DND-41 (cell line): ENCODE measurements at regions not wholly inside any gene's neighbourhood (a gene's known extent, or its start where the extent isn't known, plus 50 kb on each side); places are given as distances from the start of the nearest gene placed in this dataset.

ENCODE experiments used
- ATAC-seq: fragments of 200-7000 bp; cut with Tn5 transposase; 3 replicates; pipeline ENCODE4 v1.9.1; 2021; ENCODE audit warnings: low read depth; ENCODE audit not compliant: insufficient read depth
- DNase-seq: peaks from one replicate; pipeline ENCODE4 v3.0.0-alpha.2; 2020
- H2AFZ ChIP-seq: 2 replicates; pipeline ENCODE4 v1.6.0; 2012; ENCODE audit warnings: low read depth, low read length
- H3K27ac ChIP-seq: 2 replicates; pipeline ENCODE4 v1.5.1; 2012; ENCODE audit warnings: low read length, inconsistent platforms
- H3K27me3 ChIP-seq: fragments of 200-600 bp; sonication (generic); 2 replicates; pipeline ENCODE4 v1.6.0; 2012; ENCODE audit warnings: low read length, mild to moderate bottlenecking, inconsistent platforms; ENCODE audit not compliant: insufficient read depth, poor library complexity
- H3K36me3 ChIP-seq: 2 replicates; pipeline ENCODE4 v1.5.1; 2012; ENCODE audit warnings: low read length, inconsistent platforms; ENCODE audit not compliant: insufficient read depth
- H3K4me1 ChIP-seq: 2 replicates; pipeline ENCODE4 v1.5.1; 2012; ENCODE audit warnings: mild to moderate bottlenecking, low read length; ENCODE audit not compliant: insufficient read depth
- H3K4me2 ChIP-seq: 2 replicates; pipeline ENCODE4 v1.6.0; 2012; ENCODE audit warnings: mild to moderate bottlenecking, moderate library complexity, low read length, inconsistent platforms; ENCODE audit not compliant: insufficient read depth
- H3K4me3 ChIP-seq, 2 experiments: fragments of 200-600 bp in 1 of 2; shearing (Covaris generic) in 1 of 2; 2 replicates each; pipeline ENCODE4 v1.5.1; 2012 to 2016; ENCODE audit warnings: inconsistent platforms in 2 of 2, low read length in 2 of 2, mild to moderate bottlenecking in 2 of 2, low read depth in 1 of 2, moderate library complexity in 1 of 2
- H3K79me2 ChIP-seq: 2 replicates; pipeline ENCODE4 v1.6.0; 2012; ENCODE audit warnings: low read length, inconsistent platforms; ENCODE audit not compliant: insufficient read depth
- H3K9ac ChIP-seq: 2 replicates; pipeline ENCODE4 v1.6.0; 2012; ENCODE audit warnings: low read depth, mild to moderate bottlenecking, inconsistent platforms, low read length, moderate library complexity
- H3K9me3 ChIP-seq: 2 replicates; pipeline ENCODE4 v1.5.1; 2012; ENCODE audit warnings: low read length, moderate library complexity, mild to moderate bottlenecking, inconsistent platforms; ENCODE audit not compliant: insufficient read depth, severe bottlenecking
- H4K20me1 ChIP-seq: 2 replicates; pipeline ENCODE4 v1.6.0; 2012; ENCODE audit warnings: low read length; ENCODE audit not compliant: insufficient read depth
- CTCF ChIP-seq: IDR thresholded peaks from 2 replicates; pipeline ENCODE4 v1.5.1; 2012; ENCODE audit warnings: borderline replicate concordance, low read length, moderate library complexity, mild to moderate bottlenecking; ENCODE audit not compliant: poor library complexity, severe bottlenecking; ENCODE audit errors: extremely low read depth
- EZH2 ChIP-seq: IDR thresholded peaks from 3 replicates; pipeline ENCODE4 v1.6.1; 2012; ENCODE audit warnings: borderline replicate concordance, low read depth, mild to moderate bottlenecking, moderate library complexity, low read length, inconsistent platforms; ENCODE audit not compliant: severe bottlenecking

- no peak overlapping the region for H3K4me3 ChIP-seq
- H4K20me1 ChIP-seq, result no peaks in the 10 kb centered on the region
- H3K9me3 ChIP-seq, result no peaks in the 10 kb centered on the region
- no peaks in the 10 kb centered on the region for H3K79me2 ChIP-seq
- TF ChIP-seq EZH2 (no peak), CTCF (no peak)
- H3K4me2 ChIP-seq, result no peak overlapping the region
- ATAC-seq, result no peak
- H3K36me3 ChIP-seq, result no peaks in the 10 kb centered on the region
- no peak for DNase-seq
- no peak overlapping the region for H2AFZ ChIP-seq
- H3K27me3 ChIP-seq, result no peaks in the 10 kb centered on the region
- no peaks in the 10 kb centered on the region for H3K4me1 ChIP-seq
- no peak overlapping the region for H3K9ac ChIP-seq
- H3K27ac ChIP-seq, result no peak overlapping the region
Observed at GRCh38 chr6:131410785-131411184, 162.2 kb upstream of the ARG1 start.

GRCh38 chr6:131412960-131413830 lies 159.8 kb upstream of the ARG1 start:
- TF ChIP-seq EZH2 (no peak), CTCF (no peak)
- H3K4me2 ChIP-seq, result no peak overlapping the region

GRCh38 chr6:131413831-131414191 lies 159.2 kb upstream of the ARG1 start:
- no peak overlapping the region for H3K4me3 ChIP-seq
- H2AFZ ChIP-seq, result no peak overlapping the region
- H3K4me1 ChIP-seq, result no peaks in the 10 kb centered on the region
- H3K9ac ChIP-seq, result no peak overlapping the region
- no peak for TF ChIP-seq CTCF
- TF ChIP-seq EZH2, result no peak
- H3K27me3 ChIP-seq, result no peaks in the 10 kb centered on the region
- H3K79me2 ChIP-seq, result no peaks in the 10 kb centered on the region
- H4K20me1 ChIP-seq, result no peaks in the 10 kb centered on the region
- H3K9me3 ChIP-seq, result no peaks in the 10 kb centered on the region
- H3K4me2 ChIP-seq, result no peak overlapping the region
- ATAC-seq (no peak), DNase-seq (no peak)
- H3K36me3 ChIP-seq, result no peaks in the 10 kb centered on the region
- H3K27ac ChIP-seq, result no peak overlapping the region

More at GRCh38 chr6:131412960-131413830, 159.8 kb upstream of the ARG1 start:
- no peak for DNase-seq
- H2AFZ ChIP-seq, result no peak overlapping the region
- no peaks in the 10 kb centered on the region for H3K4me1 ChIP-seq
- ATAC-seq, result no peak
- no peak overlapping the region for H3K27ac ChIP-seq
- H3K27me3 ChIP-seq, result no peaks in the 10 kb centered on the region
- H4K20me1 ChIP-seq, result no peaks in the 10 kb centered on the region
- no peak overlapping the region for H3K4me3 ChIP-seq
- no peaks in the 10 kb centered on the region for H3K79me2 ChIP-seq
- no peaks in the 10 kb centered on the region for H3K9me3 ChIP-seq
- no peak overlapping the region for H3K9ac ChIP-seq
- no peaks in the 10 kb centered on the region for H3K36me3 ChIP-seq
